H1 (cell line): ENCODE measurements at regions not wholly inside any gene's neighbourhood (a gene's known extent, or its start where the extent isn't known, plus 50 kb on each side); places are given as distances from the start of the nearest gene placed in this dataset.

Experiments used
- TF ChIP-seq, protein P1 (sequence below): fragments of 300-600 bp; sonication (generic); IDR thresholded peaks from 2 replicates; pipeline ENCODE4 v1.7.1; 2012; ENCODE audit warnings: low read length, moderate library complexity, mild to moderate bottlenecking, inconsistent platforms; ENCODE audit not compliant: insufficient replicate concordance

DNA sequence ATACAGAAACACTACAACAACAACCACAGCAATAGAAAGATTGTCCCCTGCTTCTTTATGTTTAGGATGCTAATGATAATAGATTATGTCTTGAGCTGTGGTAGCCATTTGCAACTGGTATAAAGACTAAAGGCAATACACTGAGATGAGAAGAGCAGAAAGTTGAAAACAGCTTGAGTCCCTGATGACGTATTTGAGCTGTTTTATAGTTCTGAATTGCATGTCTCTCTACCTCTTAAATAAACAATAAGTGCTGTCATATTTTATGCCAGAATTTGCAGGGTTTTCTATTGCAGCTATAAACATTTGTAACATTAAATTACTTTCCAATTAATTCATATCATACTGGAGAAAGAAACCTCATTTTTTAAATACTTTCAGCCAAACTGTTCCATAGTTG, 1242.0 kb downstream of the LRFN5 start (continued):
- TF ChIP-seq, protein P1, sequence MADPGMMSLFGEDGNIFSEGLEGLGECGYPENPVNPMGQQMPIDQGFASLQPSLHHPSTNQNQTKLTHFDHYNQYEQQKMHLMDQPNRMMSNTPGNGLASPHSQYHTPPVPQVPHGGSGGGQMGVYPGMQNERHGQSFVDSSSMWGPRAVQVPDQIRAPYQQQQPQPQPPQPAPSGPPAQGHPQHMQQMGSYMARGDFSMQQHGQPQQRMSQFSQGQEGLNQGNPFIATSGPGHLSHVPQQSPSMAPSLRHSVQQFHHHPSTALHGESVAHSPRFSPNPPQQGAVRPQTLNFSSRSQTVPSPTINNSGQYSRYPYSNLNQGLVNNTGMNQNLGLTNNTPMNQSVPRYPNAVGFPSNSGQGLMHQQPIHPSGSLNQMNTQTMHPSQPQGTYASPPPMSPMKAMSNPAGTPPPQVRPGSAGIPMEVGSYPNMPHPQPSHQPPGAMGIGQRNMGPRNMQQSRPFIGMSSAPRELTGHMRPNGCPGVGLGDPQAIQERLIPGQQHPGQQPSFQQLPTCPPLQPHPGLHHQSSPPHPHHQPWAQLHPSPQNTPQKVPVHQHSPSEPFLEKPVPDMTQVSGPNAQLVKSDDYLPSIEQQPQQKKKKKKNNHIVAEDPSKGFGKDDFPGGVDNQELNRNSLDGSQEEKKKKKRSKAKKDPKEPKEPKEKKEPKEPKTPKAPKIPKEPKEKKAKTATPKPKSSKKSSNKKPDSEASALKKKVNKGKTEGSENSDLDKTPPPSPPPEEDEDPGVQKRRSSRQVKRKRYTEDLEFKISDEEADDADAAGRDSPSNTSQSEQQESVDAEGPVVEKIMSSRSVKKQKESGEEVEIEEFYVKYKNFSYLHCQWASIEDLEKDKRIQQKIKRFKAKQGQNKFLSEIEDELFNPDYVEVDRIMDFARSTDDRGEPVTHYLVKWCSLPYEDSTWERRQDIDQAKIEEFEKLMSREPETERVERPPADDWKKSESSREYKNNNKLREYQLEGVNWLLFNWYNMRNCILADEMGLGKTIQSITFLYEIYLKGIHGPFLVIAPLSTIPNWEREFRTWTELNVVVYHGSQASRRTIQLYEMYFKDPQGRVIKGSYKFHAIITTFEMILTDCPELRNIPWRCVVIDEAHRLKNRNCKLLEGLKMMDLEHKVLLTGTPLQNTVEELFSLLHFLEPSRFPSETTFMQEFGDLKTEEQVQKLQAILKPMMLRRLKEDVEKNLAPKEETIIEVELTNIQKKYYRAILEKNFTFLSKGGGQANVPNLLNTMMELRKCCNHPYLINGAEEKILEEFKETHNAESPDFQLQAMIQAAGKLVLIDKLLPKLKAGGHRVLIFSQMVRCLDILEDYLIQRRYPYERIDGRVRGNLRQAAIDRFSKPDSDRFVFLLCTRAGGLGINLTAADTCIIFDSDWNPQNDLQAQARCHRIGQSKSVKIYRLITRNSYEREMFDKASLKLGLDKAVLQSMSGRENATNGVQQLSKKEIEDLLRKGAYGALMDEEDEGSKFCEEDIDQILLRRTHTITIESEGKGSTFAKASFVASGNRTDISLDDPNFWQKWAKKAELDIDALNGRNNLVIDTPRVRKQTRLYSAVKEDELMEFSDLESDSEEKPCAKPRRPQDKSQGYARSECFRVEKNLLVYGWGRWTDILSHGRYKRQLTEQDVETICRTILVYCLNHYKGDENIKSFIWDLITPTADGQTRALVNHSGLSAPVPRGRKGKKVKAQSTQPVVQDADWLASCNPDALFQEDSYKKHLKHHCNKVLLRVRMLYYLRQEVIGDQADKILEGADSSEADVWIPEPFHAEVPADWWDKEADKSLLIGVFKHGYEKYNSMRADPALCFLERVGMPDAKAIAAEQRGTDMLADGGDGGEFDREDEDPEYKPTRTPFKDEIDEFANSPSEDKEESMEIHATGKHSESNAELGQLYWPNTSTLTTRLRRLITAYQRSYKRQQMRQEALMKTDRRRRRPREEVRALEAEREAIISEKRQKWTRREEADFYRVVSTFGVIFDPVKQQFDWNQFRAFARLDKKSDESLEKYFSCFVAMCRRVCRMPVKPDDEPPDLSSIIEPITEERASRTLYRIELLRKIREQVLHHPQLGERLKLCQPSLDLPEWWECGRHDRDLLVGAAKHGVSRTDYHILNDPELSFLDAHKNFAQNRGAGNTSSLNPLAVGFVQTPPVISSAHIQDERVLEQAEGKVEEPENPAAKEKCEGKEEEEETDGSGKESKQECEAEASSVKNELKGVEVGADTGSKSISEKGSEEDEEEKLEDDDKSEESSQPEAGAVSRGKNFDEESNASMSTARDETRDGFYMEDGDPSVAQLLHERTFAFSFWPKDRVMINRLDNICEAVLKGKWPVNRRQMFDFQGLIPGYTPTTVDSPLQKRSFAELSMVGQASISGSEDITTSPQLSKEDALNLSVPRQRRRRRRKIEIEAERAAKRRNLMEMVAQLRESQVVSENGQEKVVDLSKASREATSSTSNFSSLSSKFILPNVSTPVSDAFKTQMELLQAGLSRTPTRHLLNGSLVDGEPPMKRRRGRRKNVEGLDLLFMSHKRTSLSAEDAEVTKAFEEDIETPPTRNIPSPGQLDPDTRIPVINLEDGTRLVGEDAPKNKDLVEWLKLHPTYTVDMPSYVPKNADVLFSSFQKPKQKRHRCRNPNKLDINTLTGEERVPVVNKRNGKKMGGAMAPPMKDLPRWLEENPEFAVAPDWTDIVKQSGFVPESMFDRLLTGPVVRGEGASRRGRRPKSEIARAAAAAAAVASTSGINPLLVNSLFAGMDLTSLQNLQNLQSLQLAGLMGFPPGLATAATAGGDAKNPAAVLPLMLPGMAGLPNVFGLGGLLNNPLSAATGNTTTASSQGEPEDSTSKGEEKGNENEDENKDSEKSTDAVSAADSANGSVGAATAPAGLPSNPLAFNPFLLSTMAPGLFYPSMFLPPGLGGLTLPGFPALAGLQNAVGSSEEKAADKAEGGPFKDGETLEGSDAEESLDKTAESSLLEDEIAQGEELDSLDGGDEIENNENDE = no peak
